GM18909 (cell line): ENCODE measurements at regions not wholly inside any gene's neighbourhood (a gene's known extent, or its start where the extent isn't known, plus 50 kb on each side); places are given as distances from the start of the nearest gene placed in this dataset.

Experiments used
- ATAC-seq: cut with Tn5 transposase; IDR thresholded peaks from one replicate; pipeline ENCODE4 v1.9.1; 2021; ENCODE audit warnings: mild to moderate bottlenecking; ENCODE audit not compliant: unreplicated experiment, poor library complexity

- ATAC-seq = no peak
These were observed 163.1 kb upstream of the NRIP1 start for GRCh38 chr21:15227919-15228318.

GRCh38 chr21:15229390-15229789 is 164.6 kb upstream of the NRIP1 start:
- ATAC-seq = no peak

- ATAC-seq = no peak
These were observed 168.8 kb upstream of the NRIP1 start for GRCh38 chr21:15233611-15234010.

- ATAC-seq = no peak
These were observed 171.3 kb upstream of the NRIP1 start for GRCh38 chr21:15236111-15236510.

- ATAC-seq = no peak
These were observed 176.0 kb upstream of the NRIP1 start for GRCh38 chr21:15240848-15241247.

GRCh38 chr21:15241997-15242736 is 177.4 kb upstream of the NRIP1 start:
- no peak for ATAC-seq

GRCh38 chr21:15242906-15243305 is 178.1 kb upstream of the NRIP1 start:
- ATAC-seq = no peak

- ATAC-seq = no peak
These were observed 178.6 kb upstream of the NRIP1 start for GRCh38 chr21:15243406-15243805.

GRCh38 chr21:15247613-15248012 is 182.8 kb upstream of the NRIP1 start:
- no peak for ATAC-seq

GRCh38 chr21:15249285-15249993 is 184.6 kb upstream of the NRIP1 start:
- ATAC-seq = no peak

GRCh38 chr21:15250384-15250783 is 185.6 kb upstream of the NRIP1 start:
- no peak for ATAC-seq

GRCh38 chr21:15252431-15252830 is 187.6 kb upstream of the NRIP1 start:
- ATAC-seq = no peak

- ATAC-seq = no peak
These were observed 189.3 kb upstream of the NRIP1 start for GRCh38 chr21:15254111-15254510.

- no peak for ATAC-seq
These were observed 190.5 kb upstream of the NRIP1 start for GRCh38 chr21:15255261-15255660.

- no peak for ATAC-seq
These were observed 191.0 kb upstream of the NRIP1 start for GRCh38 chr21:15255763-15256162.

- ATAC-seq = no peak
These were observed 192.2 kb upstream of the NRIP1 start for GRCh38 chr21:15256996-15257395.

- ATAC-seq = no peak
These were observed 192.8 kb upstream of the NRIP1 start for GRCh38 chr21:15257646-15258045.

- no peak for ATAC-seq
These were observed 195.0 kb upstream of the NRIP1 start for GRCh38 chr21:15259824-15260223.

- no peak for ATAC-seq
These were observed 195.8 kb upstream of the NRIP1 start for GRCh38 chr21:15260604-15261003.

GRCh38 chr21:15264084-15264665 is 199.4 kb upstream of the NRIP1 start:
- no peak for ATAC-seq

GRCh38 chr21:15272171-15272570 is 207.4 kb upstream of the NRIP1 start:
- no peak for ATAC-seq

GRCh38 chr21:15272591-15272990 is 207.8 kb upstream of the NRIP1 start:
- ATAC-seq = no peak
